ENCODE measurements at regions not wholly inside any gene's neighbourhood (a gene's known extent, or its start where the extent isn't known, plus 50 kb on each side); places are given as distances from the start of the nearest gene placed in this dataset.

DNA sequence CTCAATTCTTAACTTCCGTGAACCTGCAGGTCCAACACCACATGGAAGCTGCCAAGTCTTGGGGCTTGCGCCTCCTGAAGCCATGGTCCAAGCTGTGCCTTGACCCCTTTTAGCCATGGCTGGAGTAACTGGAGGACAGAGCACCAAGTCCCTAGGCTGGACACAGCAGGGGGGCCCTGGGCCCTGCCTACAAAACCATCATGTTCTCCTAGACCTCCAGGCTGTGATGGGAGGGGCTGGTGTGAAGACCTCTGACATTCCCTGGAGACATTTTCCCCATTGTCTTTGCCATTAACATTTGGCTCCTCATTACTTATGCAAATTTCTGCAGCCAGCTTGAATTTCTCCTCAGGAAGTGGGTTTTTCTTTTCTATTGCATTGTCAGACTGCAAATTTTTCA lies 570.1 kb downstream of the FSCB start:
- no peak overlapping the region for H3K4me3 ChIP-seq (ENCODE audit: low read depth, low read length)
- TF ChIP-seq, protein P1, sequence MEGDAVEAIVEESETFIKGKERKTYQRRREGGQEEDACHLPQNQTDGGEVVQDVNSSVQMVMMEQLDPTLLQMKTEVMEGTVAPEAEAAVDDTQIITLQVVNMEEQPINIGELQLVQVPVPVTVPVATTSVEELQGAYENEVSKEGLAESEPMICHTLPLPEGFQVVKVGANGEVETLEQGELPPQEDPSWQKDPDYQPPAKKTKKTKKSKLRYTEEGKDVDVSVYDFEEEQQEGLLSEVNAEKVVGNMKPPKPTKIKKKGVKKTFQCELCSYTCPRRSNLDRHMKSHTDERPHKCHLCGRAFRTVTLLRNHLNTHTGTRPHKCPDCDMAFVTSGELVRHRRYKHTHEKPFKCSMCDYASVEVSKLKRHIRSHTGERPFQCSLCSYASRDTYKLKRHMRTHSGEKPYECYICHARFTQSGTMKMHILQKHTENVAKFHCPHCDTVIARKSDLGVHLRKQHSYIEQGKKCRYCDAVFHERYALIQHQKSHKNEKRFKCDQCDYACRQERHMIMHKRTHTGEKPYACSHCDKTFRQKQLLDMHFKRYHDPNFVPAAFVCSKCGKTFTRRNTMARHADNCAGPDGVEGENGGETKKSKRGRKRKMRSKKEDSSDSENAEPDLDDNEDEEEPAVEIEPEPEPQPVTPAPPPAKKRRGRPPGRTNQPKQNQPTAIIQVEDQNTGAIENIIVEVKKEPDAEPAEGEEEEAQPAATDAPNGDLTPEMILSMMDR (IDR thresholded peaks at IDR 0.05; ENCODE audit: low read depth, low read length): no peak

DNA sequence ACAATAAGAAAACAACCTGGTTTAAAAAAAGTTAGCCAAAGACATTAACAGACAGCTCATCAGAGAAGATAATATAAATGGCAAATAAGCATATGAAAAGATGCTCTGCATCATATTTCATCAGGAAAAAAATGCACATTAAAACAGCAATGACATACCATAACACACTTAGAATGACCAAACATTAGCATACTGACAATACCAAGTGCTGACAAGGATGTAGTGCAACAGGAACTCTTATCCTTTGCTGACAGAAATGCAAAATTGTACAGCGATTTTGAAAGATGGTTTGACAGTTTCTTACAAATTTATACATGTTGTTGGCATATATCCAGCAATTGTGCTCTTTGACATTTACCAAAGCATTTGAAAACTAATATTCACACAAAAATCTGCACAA lies 573.0 kb downstream of the FSCB start:
- no peak overlapping the region for H3K4me3 ChIP-seq (ENCODE audit: low read depth, low read length)
- TF ChIP-seq, protein P1 (IDR thresholded peaks at IDR 0.05; ENCODE audit: low read depth, low read length): no peak

DNA sequence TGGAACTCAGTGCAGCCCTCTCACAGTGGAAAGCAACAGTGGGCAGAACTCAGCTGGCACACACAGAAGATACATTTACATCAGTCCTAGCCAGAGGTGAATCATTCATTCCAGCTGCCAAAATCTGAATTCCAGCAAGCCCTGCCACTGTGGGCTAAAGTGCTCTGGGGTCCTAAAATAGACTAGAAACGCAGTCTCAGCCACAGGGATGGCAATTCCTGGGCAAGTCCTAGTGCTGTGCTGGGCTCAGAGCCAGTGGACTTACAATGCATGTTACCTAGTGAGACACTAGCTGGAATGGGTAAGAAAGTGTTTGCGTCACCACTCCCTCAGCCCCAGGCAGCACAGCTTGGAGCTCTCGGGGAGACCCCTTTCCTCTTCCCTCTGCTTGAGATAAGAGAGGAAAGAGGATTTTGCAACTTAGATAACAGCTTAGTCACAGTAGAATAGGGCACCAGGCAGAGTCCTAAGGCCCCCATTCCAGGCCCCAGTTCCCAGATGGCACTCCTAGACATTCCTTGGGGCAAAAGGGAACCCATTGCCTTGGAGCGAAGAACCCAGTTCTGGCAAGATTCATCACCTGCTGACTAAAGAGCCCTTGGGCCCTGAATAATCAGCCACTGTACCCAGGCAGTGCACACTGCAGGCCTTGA lies 592.9 kb downstream of the FSCB start:
- TF ChIP-seq, protein P1 (IDR thresholded peaks at IDR 0.05; ENCODE audit: low read depth, low read length): no peak
- H3K4me3 ChIP-seq (ENCODE audit: low read depth, low read length): no peak overlapping the region

DNA sequence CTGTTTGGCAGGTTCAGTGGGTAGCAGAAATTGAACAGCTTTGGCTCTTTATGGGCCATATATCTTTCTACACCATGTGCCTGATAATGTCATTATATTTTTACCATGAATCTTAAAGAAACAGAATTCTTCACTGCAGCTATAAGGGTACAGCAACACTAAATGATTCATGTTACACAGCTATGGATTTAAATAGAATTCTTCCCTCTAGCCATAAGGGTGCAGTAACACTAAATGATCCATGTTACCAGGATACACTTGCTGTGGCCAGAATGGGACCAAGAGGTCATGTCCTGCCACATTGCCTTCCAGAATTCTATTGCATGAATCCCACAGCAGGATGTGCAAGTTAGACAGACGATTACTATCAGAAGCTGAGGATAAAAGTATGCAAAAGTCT lies 603.9 kb downstream of the FSCB start:
- H3K4me3 ChIP-seq (ENCODE audit: low read depth, low read length): no peak overlapping the region
- TF ChIP-seq, protein P1 (IDR thresholded peaks at IDR 0.05; ENCODE audit: low read depth, low read length): no peak

DNA sequence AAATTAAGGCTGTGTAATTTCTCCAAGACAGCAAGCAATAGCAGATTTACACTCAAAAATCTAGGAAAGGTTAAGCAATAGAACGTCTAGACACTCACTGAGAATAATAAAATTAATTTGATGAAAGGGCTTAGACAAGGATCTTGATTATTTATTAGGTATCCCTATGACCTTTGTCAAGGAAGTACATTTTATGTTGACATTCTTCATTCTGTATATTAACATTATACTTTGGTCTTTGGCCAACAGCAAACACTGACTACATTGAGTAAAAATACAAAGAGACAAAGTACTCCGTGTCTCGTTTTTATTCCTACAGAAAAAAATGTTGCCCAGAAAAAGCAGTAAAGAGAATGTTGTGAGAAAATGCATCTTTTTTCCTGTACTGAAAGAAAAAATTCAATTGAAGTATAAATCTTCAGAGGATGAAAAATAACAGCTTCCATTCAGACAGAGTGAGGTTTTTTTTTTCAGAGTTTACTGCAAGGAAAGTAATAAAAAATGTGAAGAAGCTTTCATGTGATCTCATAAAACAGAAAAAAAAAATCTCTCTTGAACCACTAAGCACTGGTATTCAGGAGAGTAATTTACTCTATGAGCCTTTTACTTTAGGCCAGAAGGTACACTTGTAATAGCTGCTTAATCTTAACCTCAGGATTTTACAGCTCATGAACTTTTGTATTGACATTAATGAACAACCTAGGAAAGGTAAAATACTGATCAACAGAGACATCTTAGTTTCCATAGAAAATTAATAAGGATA lies 605.0 kb downstream of the FSCB start:
- TF ChIP-seq, protein P1 (IDR thresholded peaks at IDR 0.05; ENCODE audit: low read depth, low read length): no peak
- H3K4me3 ChIP-seq (ENCODE audit: low read depth, low read length): no peak overlapping the region

DNA sequence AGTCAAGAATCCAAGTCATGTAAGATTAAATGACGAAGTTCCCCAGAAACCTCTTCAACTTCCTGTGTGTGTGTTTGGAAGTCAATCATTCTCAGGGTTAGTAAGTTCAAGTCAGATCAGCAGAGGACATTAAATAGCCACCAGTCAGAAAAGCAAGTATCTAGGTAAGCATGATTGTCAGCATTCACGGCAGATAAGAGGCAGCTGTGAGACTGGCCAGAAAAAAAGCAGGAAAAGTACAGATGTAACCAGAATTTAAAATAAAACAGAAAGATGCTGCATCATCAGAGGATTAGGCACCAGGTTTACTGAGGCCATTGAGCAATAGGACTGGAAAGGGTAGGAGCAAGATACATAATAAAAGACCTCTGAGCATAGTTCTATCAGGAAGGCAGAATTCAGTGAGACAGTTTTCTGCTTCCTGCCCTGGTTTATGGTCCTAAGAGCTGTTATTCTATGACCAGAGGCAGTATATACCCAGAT lies 606.9 kb downstream of the FSCB start:
- no peak overlapping the region for H3K4me3 ChIP-seq (ENCODE audit: low read depth, low read length)
- TF ChIP-seq, protein P1 (IDR thresholded peaks at IDR 0.05; ENCODE audit: low read depth, low read length): no peak

DNA sequence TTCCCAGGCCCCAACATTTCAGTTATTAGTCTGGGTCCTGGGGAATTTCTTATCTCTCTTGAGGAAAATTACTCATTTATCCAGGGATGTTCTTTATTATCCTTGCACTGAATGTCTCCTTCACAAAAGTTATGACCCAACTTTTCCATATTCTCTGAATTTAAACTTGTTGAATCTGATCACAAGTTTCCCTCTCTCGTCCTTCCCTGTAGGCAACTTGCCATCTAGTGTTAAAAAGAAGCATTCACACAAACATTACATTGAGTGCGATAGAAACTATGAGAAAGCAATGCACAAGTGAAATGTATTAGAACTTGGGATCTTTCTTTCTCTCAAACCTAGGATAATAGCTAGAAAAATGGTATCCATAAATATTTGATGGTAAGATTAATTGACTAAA lies 608.4 kb downstream of the FSCB start:
- TF ChIP-seq, protein P1 (IDR thresholded peaks at IDR 0.05; ENCODE audit: low read depth, low read length): no peak
- H3K4me3 ChIP-seq (ENCODE audit: low read depth, low read length): no peak overlapping the region

Measured in WI38 (cell line).